ENCODE measurements at regions not wholly inside any gene's neighbourhood (a gene's known extent, or its start where the extent isn't known, plus 50 kb on each side); places are given as distances from the start of the nearest gene placed in this dataset.

GRCh38 chr2:107543793-107544192, 282.9 kb upstream of the RGPD4 start:
- peaks cover 8% of the 10 kb centered on the region for H3K4me1 Mint-ChIP-seq (ENCODE audit: low read depth)
- no peak for DNase-seq (ENCODE audit: low spot score)
- no peak overlapping the region for H3K4me3 Mint-ChIP-seq (ENCODE audit: unreplicated experiment)
- H3K36me3 Mint-ChIP-seq (ENCODE audit: low read depth): no peaks in the 10 kb centered on the region
- H3K9me3 Mint-ChIP-seq (ENCODE audit: low read depth): no peaks in the 10 kb centered on the region
- H3K27me3 Mint-ChIP-seq (ENCODE audit: low read depth): peaks cover 7% of the 10 kb centered on the region
- no peak overlapping the region for H3K27ac Mint-ChIP-seq (ENCODE audit: unreplicated experiment)
- no peak for TF ChIP-seq CTCF (IDR thresholded peaks at IDR 0.05)

GRCh38 chr2:107545066-107545465, 281.6 kb upstream of the RGPD4 start:
- no peak for DNase-seq (ENCODE audit: low spot score)
- H3K4me1 Mint-ChIP-seq (ENCODE audit: low read depth): peaks cover 8% of the 10 kb centered on the region
- H3K27ac Mint-ChIP-seq (ENCODE audit: unreplicated experiment): no peak overlapping the region
- no peaks in the 10 kb centered on the region for H3K36me3 Mint-ChIP-seq (ENCODE audit: low read depth)
- TF ChIP-seq CTCF (IDR thresholded peaks at IDR 0.05): no peak
- peaks cover 7% of the 10 kb centered on the region for H3K27me3 Mint-ChIP-seq (ENCODE audit: low read depth)
- H3K9me3 Mint-ChIP-seq (ENCODE audit: low read depth): no peaks in the 10 kb centered on the region
- no peak overlapping the region for H3K4me3 Mint-ChIP-seq (ENCODE audit: unreplicated experiment)

- no peak overlapping the region for H3K4me3 Mint-ChIP-seq (ENCODE audit: unreplicated experiment)
- H3K4me1 Mint-ChIP-seq (ENCODE audit: low read depth): peaks cover 8% of the 10 kb centered on the region
- peaks cover 2% of the 10 kb centered on the region for H3K27me3 Mint-ChIP-seq (ENCODE audit: low read depth)
- no peak overlapping the region for H3K27ac Mint-ChIP-seq (ENCODE audit: unreplicated experiment)
- H3K9me3 Mint-ChIP-seq (ENCODE audit: low read depth): no peaks in the 10 kb centered on the region
- no peak for DNase-seq (ENCODE audit: low spot score)
- no peak for TF ChIP-seq CTCF (IDR thresholded peaks at IDR 0.05)
- H3K36me3 Mint-ChIP-seq (ENCODE audit: low read depth): no peaks in the 10 kb centered on the region
Measured at GRCh38 chr2:107545851-107546250, 280.8 kb upstream of the RGPD4 start.

- no peak for DNase-seq (ENCODE audit: low spot score)
- no peak overlapping the region for H3K27ac Mint-ChIP-seq (ENCODE audit: unreplicated experiment)
- H3K4me3 Mint-ChIP-seq (ENCODE audit: unreplicated experiment): no peak overlapping the region
- no peaks in the 10 kb centered on the region for H3K4me1 Mint-ChIP-seq (ENCODE audit: low read depth)
- peaks cover 2% of the 10 kb centered on the region for H3K27me3 Mint-ChIP-seq (ENCODE audit: low read depth)
- no peak for TF ChIP-seq CTCF (IDR thresholded peaks at IDR 0.05)
- H3K36me3 Mint-ChIP-seq (ENCODE audit: low read depth): no peaks in the 10 kb centered on the region
- no peaks in the 10 kb centered on the region for H3K9me3 Mint-ChIP-seq (ENCODE audit: low read depth)
Measured at GRCh38 chr2:107548216-107548615, 278.5 kb upstream of the RGPD4 start.

- H3K9me3 Mint-ChIP-seq (ENCODE audit: low read depth): peaks cover 30% of the 10 kb centered on the region
Measured at GRCh38 chr2:107553046-107553445, 273.6 kb upstream of the RGPD4 start.

More at GRCh38 chr2:107553046-107553445, 273.6 kb upstream of the RGPD4 start:
- no peaks in the 10 kb centered on the region for H3K27me3 Mint-ChIP-seq (ENCODE audit: low read depth)
- H3K36me3 Mint-ChIP-seq (ENCODE audit: low read depth): peaks cover 3% of the 10 kb centered on the region
- no peak for TF ChIP-seq CTCF (IDR thresholded peaks at IDR 0.05)
- no peak overlapping the region for H3K27ac Mint-ChIP-seq (ENCODE audit: unreplicated experiment)
- H3K4me1 Mint-ChIP-seq (ENCODE audit: low read depth): no peaks in the 10 kb centered on the region
- no peak overlapping the region for H3K4me3 Mint-ChIP-seq (ENCODE audit: unreplicated experiment)
- DNase-seq (ENCODE audit: low spot score): no peak
